H7 (cell line): ENCODE measurements at regions not wholly inside any gene's neighbourhood (a gene's known extent, or its start where the extent isn't known, plus 50 kb on each side); places are given as distances from the start of the nearest gene placed in this dataset.

Experiments
- DNase-seq: peaks from one replicate; pipeline ENCODE4 v3.0.0; 2012
- H3K27me3 ChIP-seq: 2 replicates; pipeline ENCODE4 v1.6.0; 2011; ENCODE audit warnings: mild to moderate bottlenecking, low read length; ENCODE audit not compliant: control insufficient read depth, insufficient read depth
- H3K36me3 ChIP-seq: replicated peaks from 2 replicates; pipeline ENCODE4 v1.5.1; 2011; ENCODE audit warnings: low read length; ENCODE audit not compliant: control insufficient read depth, insufficient read depth
- H3K4me3 ChIP-seq: 2 replicates; pipeline ENCODE4 v1.5.1; 2011; ENCODE audit warnings: low read depth, mild to moderate bottlenecking, control low read depth, low read length, moderate library complexity; ENCODE audit not compliant: insufficient read depth

- no peak overlapping the region for H3K4me3 ChIP-seq
- no peaks in the 10 kb centered on the region for H3K36me3 ChIP-seq
- H3K27me3 ChIP-seq, result no peaks in the 10 kb centered on the region; the same call in 1 of the 2 replicates
- no peak for DNase-seq
Measured at GRCh38 chr16:86709103-86709502, 130.8 kb downstream of the FOXL1 start.

GRCh38 chr16:86709902-86710601, 131.7 kb downstream of the FOXL1 start:
- Histone ChIP-seq H3K27me3 (no peaks in the 10 kb centered on the region; the same call in 1 of the 2 replicates), H3K4me3 (no peak overlapping the region), H3K36me3 (no peaks in the 10 kb centered on the region)
- DNase-seq, result peak; percentile 56

- Histone ChIP-seq H3K27me3 (no peaks in the 10 kb centered on the region; the same call in 1 of the 2 replicates), H3K36me3 (no peaks in the 10 kb centered on the region), H3K4me3 (no peak overlapping the region)
- DNase-seq, result no peak
Measured at GRCh38 chr16:86710602-86710950, 132.2 kb downstream of the FOXL1 start.

GRCh38 chr16:86712158-86713009, 134.0 kb downstream of the FOXL1 start:
- DNase-seq, result no peak
- Histone ChIP-seq H3K4me3 (no peak overlapping the region), H3K36me3 (no peaks in the 10 kb centered on the region), H3K27me3 (no peaks in the 10 kb centered on the region)

- Histone ChIP-seq H3K36me3 (no peaks in the 10 kb centered on the region), H3K27me3 (no peaks in the 10 kb centered on the region), H3K4me3 (no peak overlapping the region)
- peak; percentile 65 for DNase-seq
Measured at GRCh38 chr16:86713021-86713631, 134.8 kb downstream of the FOXL1 start.

GRCh38 chr16:86714166-86714565, 135.8 kb downstream of the FOXL1 start:
- no peaks in the 10 kb centered on the region for H3K36me3 ChIP-seq
- H3K27me3 ChIP-seq, result no peaks in the 10 kb centered on the region
- DNase-seq, result peak; percentile 72
- H3K4me3 ChIP-seq, result no peak overlapping the region

- H3K36me3 ChIP-seq, result no peaks in the 10 kb centered on the region
- H3K4me3 ChIP-seq, result no peak overlapping the region
- no peak for DNase-seq
- no peaks in the 10 kb centered on the region; the same call in 1 of the 2 replicates for H3K27me3 ChIP-seq
Measured at GRCh38 chr16:86716649-86717048, 138.3 kb downstream of the FOXL1 start.

- Histone ChIP-seq H3K4me3 (no peak overlapping the region), H3K36me3 (no peaks in the 10 kb centered on the region), H3K27me3 (no peaks in the 10 kb centered on the region; the same call in 1 of the 2 replicates)
- no peak for DNase-seq
Measured at GRCh38 chr16:86718118-86718517, 139.8 kb downstream of the FOXL1 start.

GRCh38 chr16:86722970-86723369, 144.6 kb downstream of the FOXL1 start:
- Histone ChIP-seq H3K4me3 (no peak overlapping the region), H3K27me3 (no peaks in the 10 kb centered on the region; the same call in 1 of the 2 replicates), H3K36me3 (no peaks in the 10 kb centered on the region)
- no peak for DNase-seq

- H3K4me3 ChIP-seq, result no peak overlapping the region
- no peaks in the 10 kb centered on the region for H3K36me3 ChIP-seq
- peak; percentile 89 for DNase-seq
- H3K27me3 ChIP-seq, result no peaks in the 10 kb centered on the region; the same call in 1 of the 2 replicates
Measured at GRCh38 chr16:86723689-86724088, 145.3 kb downstream of the FOXL1 start.

- no peak for DNase-seq
- no peaks in the 10 kb centered on the region for H3K36me3 ChIP-seq
- H3K4me3 ChIP-seq, result no peak overlapping the region
- H3K27me3 ChIP-seq, result no peaks in the 10 kb centered on the region
Measured at GRCh38 chr16:86725401-86725800, 147.1 kb downstream of the FOXL1 start.

GRCh38 chr16:86726340-86726739, 148.0 kb downstream of the FOXL1 start:
- no peaks in the 10 kb centered on the region for H3K27me3 ChIP-seq
- H3K36me3 ChIP-seq, result no peaks in the 10 kb centered on the region
- H3K4me3 ChIP-seq, result no peak overlapping the region
- DNase-seq, result no peak

- Histone ChIP-seq H3K4me3 (no peak overlapping the region), H3K36me3 (no peaks in the 10 kb centered on the region), H3K27me3 (no peaks in the 10 kb centered on the region)
- DNase-seq, result no peak
Measured at GRCh38 chr16:86727131-86727530, 148.8 kb downstream of the FOXL1 start.

GRCh38 chr16:86727632-86728031, 149.3 kb downstream of the FOXL1 start:
- H3K27me3 ChIP-seq, result no peaks in the 10 kb centered on the region; the same call in 1 of the 2 replicates
- H3K36me3 ChIP-seq, result no peaks in the 10 kb centered on the region

GRCh38 chr16:86729686-86730085, 151.3 kb downstream of the FOXL1 start:
- H3K36me3 ChIP-seq, result no peaks in the 10 kb centered on the region
- H3K4me3 ChIP-seq, result no peak overlapping the region
- DNase-seq, result no peak
- H3K27me3 ChIP-seq, result no peaks in the 10 kb centered on the region; the same call in 1 of the 2 replicates

More at GRCh38 chr16:86727632-86728031, 149.3 kb downstream of the FOXL1 start:
- no peak overlapping the region for H3K4me3 ChIP-seq
- DNase-seq, result no peak
